ENCODE measurements at regions not wholly inside any gene's neighbourhood (a gene's known extent, or its start where the extent isn't known, plus 50 kb on each side); places are given as distances from the start of the nearest gene placed in this dataset.

DNA sequence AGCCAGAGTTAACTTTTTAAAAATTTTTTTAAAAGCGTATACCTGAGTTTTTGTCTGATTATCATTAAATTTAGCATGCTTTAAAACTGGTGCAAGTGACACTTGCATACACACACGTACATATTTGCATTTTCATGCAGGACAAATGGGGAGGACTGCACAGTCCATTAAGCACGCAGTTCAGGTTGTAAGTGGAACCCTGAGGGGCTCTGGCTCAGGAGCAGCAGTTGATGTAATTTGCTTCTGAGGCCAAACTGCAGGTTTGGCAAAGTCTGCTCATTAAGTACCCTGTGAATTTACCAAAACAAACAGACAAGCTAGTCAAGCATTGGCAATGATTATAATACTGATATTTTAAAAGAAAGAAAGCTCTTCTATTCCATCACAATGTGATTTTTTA, 215.8 kb upstream of the PFKP start:
- Histone ChIP-seq H3K4me1 (ENCODE audit: insufficient read depth, low read length) (peaks cover 2% of the 10 kb centered on the region; the same call in 1 of the 2 replicates), H2AK5ac (ENCODE audit: insufficient read length, low read length) (no peak overlapping the region), H3K27ac (ENCODE audit: insufficient read length, low read depth, low read length) (no peak overlapping the region), H2BK5ac (ENCODE audit: insufficient read length, low read length) (no peak overlapping the region), H3K79me2 (ENCODE audit: insufficient read depth, low read length) (no peaks in the 10 kb centered on the region), H3K4ac (ENCODE audit: low read depth, low read length) (no peak overlapping the region), H3K14ac (ENCODE audit: insufficient read depth, low read length) (no peak overlapping the region), H3T11ph (ENCODE audit: low read length) (peak overlapping the region; percentile 67), H4K91ac (ENCODE audit: insufficient read length, low read depth, low read length) (no peak overlapping the region), H2BK20ac (ENCODE audit: low read depth, low read length, poor library complexity, severe bottlenecking) (no peak overlapping the region), H3K79me1 (ENCODE audit: insufficient read depth, low read depth, low read length, poor library complexity, severe bottlenecking) (no peaks in the 10 kb centered on the region), H2AFZ (ENCODE audit: low read length) (no peak overlapping the region), H3K23ac (ENCODE audit: insufficient read length, low read depth, low read length) (no peak overlapping the region), H3K9me3 (ENCODE audit: control insufficient read depth, low read depth, low read length) (no peaks in the 10 kb centered on the region), H3K9ac (ENCODE audit: extremely low read depth, insufficient read length, low read length) (no peak overlapping the region), H4K5ac (ENCODE audit: insufficient read length, low read depth, low read length) (no peak overlapping the region), H3K18ac (ENCODE audit: insufficient read length, low read depth, low read length) (no peak overlapping the region), H2BK15ac (ENCODE audit: low read depth, low read length) (no peak overlapping the region), H4K20me1 (ENCODE audit: control insufficient read depth, insufficient read depth, insufficient read length) (no peaks in the 10 kb centered on the region), H2BK12ac (ENCODE audit: insufficient read length, low read depth, low read length) (no peak overlapping the region), H3K23me2 (ENCODE audit: insufficient read length, low read depth, low read length, poor library complexity, severe bottlenecking) (no peaks in the 10 kb centered on the region), H2BK120ac (ENCODE audit: low read depth, low read length, poor library complexity, severe bottlenecking) (no peak overlapping the region), H3K27me3 (ENCODE audit: insufficient read depth, low read length) (no peaks in the 10 kb centered on the region), H3K56ac (ENCODE audit: insufficient read length, low read depth, low read length) (no peak overlapping the region), H4K8ac (replicated peaks; ENCODE audit: insufficient read length, low read depth, low read length) (no peak overlapping the region), H3K4me2 (ENCODE audit: insufficient read depth, insufficient read length, low read length) (no peak overlapping the region)
- Mint-ChIP-seq H3K27ac (no peak overlapping the region), H3K9me3 (no peaks in the 10 kb centered on the region; a peak in 1 of 5 replicates), H3K4me3 (no peak overlapping the region), H3K4me1 (peaks cover 12 to 20% of the 10 kb centered on the region in 2 experiments), H3K27me3 (ENCODE audit: low read depth) (no peaks in the 10 kb centered on the region), H3K36me3 (ENCODE audit: insufficient read depth in 1 of 3, low read depth in 3 of 3) (no peaks in the 10 kb centered on the region; a peak in 1 of 7 replicates)
- no CpG with 5 or more reads among the region's 3 CpGs for WGBS (ENCODE audit: extremely low coverage, insufficient read length, low lambda C conversion rate)
- DNase-seq: no peak
- TF ChIP-seq, protein P1, sequence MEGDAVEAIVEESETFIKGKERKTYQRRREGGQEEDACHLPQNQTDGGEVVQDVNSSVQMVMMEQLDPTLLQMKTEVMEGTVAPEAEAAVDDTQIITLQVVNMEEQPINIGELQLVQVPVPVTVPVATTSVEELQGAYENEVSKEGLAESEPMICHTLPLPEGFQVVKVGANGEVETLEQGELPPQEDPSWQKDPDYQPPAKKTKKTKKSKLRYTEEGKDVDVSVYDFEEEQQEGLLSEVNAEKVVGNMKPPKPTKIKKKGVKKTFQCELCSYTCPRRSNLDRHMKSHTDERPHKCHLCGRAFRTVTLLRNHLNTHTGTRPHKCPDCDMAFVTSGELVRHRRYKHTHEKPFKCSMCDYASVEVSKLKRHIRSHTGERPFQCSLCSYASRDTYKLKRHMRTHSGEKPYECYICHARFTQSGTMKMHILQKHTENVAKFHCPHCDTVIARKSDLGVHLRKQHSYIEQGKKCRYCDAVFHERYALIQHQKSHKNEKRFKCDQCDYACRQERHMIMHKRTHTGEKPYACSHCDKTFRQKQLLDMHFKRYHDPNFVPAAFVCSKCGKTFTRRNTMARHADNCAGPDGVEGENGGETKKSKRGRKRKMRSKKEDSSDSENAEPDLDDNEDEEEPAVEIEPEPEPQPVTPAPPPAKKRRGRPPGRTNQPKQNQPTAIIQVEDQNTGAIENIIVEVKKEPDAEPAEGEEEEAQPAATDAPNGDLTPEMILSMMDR (conservative IDR thresholded peaks at IDR 0.05): no peak
